Hepatocyte (in vitro differentiated cells): ENCODE measurements at regions not wholly inside any gene's neighbourhood (a gene's known extent, or its start where the extent isn't known, plus 50 kb on each side); places are given as distances from the start of the nearest gene placed in this dataset.
"Not testable (repeated sequence)": the region's sequence is repeated elsewhere in the genome, so short reads cannot be mapped to it uniquely, and the experiment has no call there.

ENCODE experiments used
- DNase-seq: peaks from one replicate; pipeline ENCODE4 v3.0.0-alpha.2; 2016; ENCODE audit warnings: low spot score
- H2AFZ ChIP-seq: fragments of 200-600 bp; sonication (generic); 2 replicates; pipeline ENCODE4 v1.6.0; 2016; ENCODE audit warnings: antibody characterized with exemption, mild to moderate bottlenecking
- H3K27ac ChIP-seq: fragments of 200-600 bp; sonication (generic); 2 replicates; pipeline ENCODE4 v1.5.1; 2016; ENCODE audit warnings: mild to moderate bottlenecking
- H3K27me3 ChIP-seq: fragments of 200-600 bp; sonication (generic); 2 replicates; pipeline ENCODE4 v1.6.1; 2016
- H3K36me3 ChIP-seq: fragments of 200-600 bp; sonication (generic); replicated peaks from 2 replicates; pipeline ENCODE4 v1.5.1; 2016; ENCODE audit warnings: low read depth; ENCODE audit not compliant: insufficient read depth
- H3K4me1 ChIP-seq: fragments of 200-600 bp; sonication (generic); 2 replicates; pipeline ENCODE4 v1.5.1; 2016; ENCODE audit warnings: mild to moderate bottlenecking, moderate library complexity; ENCODE audit not compliant: insufficient read depth
- H3K4me2 ChIP-seq: fragments of 200-600 bp; sonication (generic); 2 replicates; pipeline ENCODE4 v1.6.0; 2016
- H3K4me3 ChIP-seq: fragments of 200-600 bp; sonication (generic); 2 replicates; pipeline ENCODE4 v1.5.1; 2016; ENCODE audit warnings: mild to moderate bottlenecking
- H3K79me2 ChIP-seq: fragments of 200-600 bp; sonication (generic); 2 replicates; pipeline ENCODE4 v1.6.0; 2017; ENCODE audit warnings: mild to moderate bottlenecking
- H3K9me2 ChIP-seq: fragments of 200-600 bp; sonication (generic); replicated peaks from 2 replicates; pipeline ENCODE4 v1.6.0; 2017; ENCODE audit warnings: mild to moderate bottlenecking; ENCODE audit not compliant: insufficient read depth
- H3K9me3 ChIP-seq: fragments of 200-600 bp; sonication (generic); 2 replicates; pipeline ENCODE4 v1.5.1; 2016; ENCODE audit warnings: low read depth, mild to moderate bottlenecking
- H4K20me1 ChIP-seq: fragments of 200-600 bp; sonication (generic); 2 replicates; pipeline ENCODE4 v1.6.0; 2016; ENCODE audit warnings: mild to moderate bottlenecking; ENCODE audit not compliant: insufficient read depth, poor library complexity, severe bottlenecking
- EZH2 ChIP-seq: fragments of 200-600 bp; sonication (generic); IDR thresholded peaks from 2 replicates; pipeline ENCODE4 v1.6.1; 2016; ENCODE audit warnings: antibody characterized with exemption, mild to moderate bottlenecking, borderline replicate concordance
- EZH2phosphoT487 ChIP-seq: fragments of 200-600 bp; sonication (generic); IDR thresholded peaks from one replicate; pipeline ENCODE4 v1.6.1; 2018; ENCODE audit warnings: antibody characterized with exemption, mild to moderate bottlenecking, low read depth, moderate library complexity; ENCODE audit not compliant: unreplicated experiment, severe bottlenecking
- WGBS: methylation state at CpG from one replicate; pipeline ENCODE4 v1.1.6; 2016; ENCODE audit warnings: low lambda C conversion rate; ENCODE audit errors: missing lambda C conversion rate; 5-methylcytosine and 5-hydroxymethylcytosine counted together
- TF ChIP-seq, protein P1 (sequence below): fragments of 200-600 bp; sonication (generic); IDR thresholded peaks from 2 replicates; pipeline ENCODE4 v1.5.1; 2016; ENCODE audit warnings: antibody characterized with exemption, mild to moderate bottlenecking; ENCODE audit not compliant: poor library complexity

- H3K9me2 ChIP-seq, H2AFZ ChIP-seq, H3K27me3 ChIP-seq, H4K20me1 ChIP-seq, H3K4me1 ChIP-seq, H3K27ac ChIP-seq, H3K9me3 ChIP-seq, H3K4me2 ChIP-seq, H3K4me3 ChIP-seq, H3K79me2 ChIP-seq, H3K36me3 ChIP-seq, DNase-seq: not testable (repeated sequence)
- WGBS = 94% methylated on average over 7 of the region's 14 CpGs
Observed at GRCh38 chr13:22959859-22960258, 220.9 kb upstream of the SGCG start.

GRCh38 chr13:22960827-22961226 lies 220.0 kb upstream of the SGCG start:
- no peak overlapping the region for H3K27ac ChIP-seq
- no peak for TF ChIP-seq EZH2phosphoT487
- TF ChIP-seq EZH2 = no peak
- no peak for DNase-seq
- H3K4me2 ChIP-seq = no peak overlapping the region
- 94% methylated on average over 8 of the region's 8 CpGs for WGBS
- no peaks in the 10 kb centered on the region for H3K79me2 ChIP-seq
- H2AFZ ChIP-seq = no peak overlapping the region
- H3K9me3 ChIP-seq = no peaks in the 10 kb centered on the region
- no peaks in the 10 kb centered on the region for H3K27me3 ChIP-seq
- H3K4me1 ChIP-seq = no peaks in the 10 kb centered on the region
- no peaks in the 10 kb centered on the region for H3K36me3 ChIP-seq
- no peaks in the 10 kb centered on the region for H3K9me2 ChIP-seq
- H4K20me1 ChIP-seq = no peaks in the 10 kb centered on the region
- H3K4me3 ChIP-seq = no peak overlapping the region

DNA sequence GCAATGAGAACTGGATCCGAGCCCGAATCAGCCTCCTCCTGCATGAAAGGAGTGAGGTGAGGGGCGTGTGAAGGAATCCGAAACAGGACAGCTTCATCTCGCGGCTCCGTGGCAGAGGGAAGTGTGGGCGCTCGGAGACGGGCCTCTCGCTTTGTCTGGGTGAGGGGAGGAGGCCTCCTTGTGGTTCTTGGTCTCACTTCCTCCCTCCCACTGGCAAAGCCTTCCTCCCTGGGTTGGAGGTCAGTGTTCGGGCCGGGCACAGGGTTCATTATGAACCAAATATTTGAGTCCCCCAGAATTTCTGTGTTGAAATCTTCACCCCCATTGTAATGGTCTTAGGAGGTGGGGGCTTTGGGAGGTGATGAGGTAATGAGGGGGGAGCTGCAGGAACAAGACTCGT lies 219.4 kb upstream of the SGCG start:
- H3K4me2 ChIP-seq, H3K27ac ChIP-seq, H3K79me2 ChIP-seq, H4K20me1 ChIP-seq, H3K27me3 ChIP-seq, H3K4me3 ChIP-seq, DNase-seq, H3K9me3 ChIP-seq, H2AFZ ChIP-seq, H3K9me2 ChIP-seq, H3K4me1 ChIP-seq, H3K36me3 ChIP-seq: not testable (repeated sequence)
- 94% methylated on average over 7 of the region's 14 CpGs for WGBS

DNA sequence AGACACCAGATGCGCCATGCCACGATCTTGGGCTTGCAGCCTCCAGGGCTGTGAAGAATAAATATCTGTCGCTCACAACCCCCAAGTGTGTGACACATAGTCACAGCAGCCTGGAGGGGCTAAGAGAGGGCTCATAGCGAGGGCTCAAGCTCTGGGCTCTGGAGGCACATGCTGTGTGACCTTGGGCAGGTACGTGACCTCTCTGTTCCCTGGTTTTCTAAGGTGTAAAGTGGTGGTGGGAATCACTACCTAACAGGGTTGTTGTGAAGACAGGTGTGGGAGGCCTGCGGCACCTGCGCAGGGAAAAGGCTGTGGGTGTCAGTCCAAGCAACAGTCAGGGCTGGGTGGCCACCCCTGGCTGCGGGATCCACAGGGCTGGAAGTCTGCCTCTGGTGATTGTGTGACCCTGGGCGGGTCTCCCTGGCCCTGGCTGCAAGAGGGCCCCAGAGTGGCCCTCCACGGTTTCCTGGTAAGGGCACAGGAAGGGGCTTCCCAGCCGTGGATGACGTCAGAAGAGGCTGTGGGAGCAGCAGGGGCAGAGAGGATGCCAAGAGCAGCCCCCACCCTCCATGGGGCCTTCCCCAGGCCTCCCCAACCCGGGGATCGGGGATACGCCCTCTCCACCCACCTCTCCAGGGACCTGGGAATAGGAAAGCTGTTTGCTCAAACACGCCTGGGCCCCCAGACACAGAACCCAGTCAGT lies 218.8 kb upstream of the SGCG start:
- H3K9me2 ChIP-seq = no peaks in the 10 kb centered on the region
- H3K9me3 ChIP-seq = no peaks in the 10 kb centered on the region
- no peak overlapping the region for H3K4me2 ChIP-seq
- TF ChIP-seq EZH2 = no peak
- TF ChIP-seq EZH2phosphoT487 = no peak
- TF ChIP-seq, protein P1, sequence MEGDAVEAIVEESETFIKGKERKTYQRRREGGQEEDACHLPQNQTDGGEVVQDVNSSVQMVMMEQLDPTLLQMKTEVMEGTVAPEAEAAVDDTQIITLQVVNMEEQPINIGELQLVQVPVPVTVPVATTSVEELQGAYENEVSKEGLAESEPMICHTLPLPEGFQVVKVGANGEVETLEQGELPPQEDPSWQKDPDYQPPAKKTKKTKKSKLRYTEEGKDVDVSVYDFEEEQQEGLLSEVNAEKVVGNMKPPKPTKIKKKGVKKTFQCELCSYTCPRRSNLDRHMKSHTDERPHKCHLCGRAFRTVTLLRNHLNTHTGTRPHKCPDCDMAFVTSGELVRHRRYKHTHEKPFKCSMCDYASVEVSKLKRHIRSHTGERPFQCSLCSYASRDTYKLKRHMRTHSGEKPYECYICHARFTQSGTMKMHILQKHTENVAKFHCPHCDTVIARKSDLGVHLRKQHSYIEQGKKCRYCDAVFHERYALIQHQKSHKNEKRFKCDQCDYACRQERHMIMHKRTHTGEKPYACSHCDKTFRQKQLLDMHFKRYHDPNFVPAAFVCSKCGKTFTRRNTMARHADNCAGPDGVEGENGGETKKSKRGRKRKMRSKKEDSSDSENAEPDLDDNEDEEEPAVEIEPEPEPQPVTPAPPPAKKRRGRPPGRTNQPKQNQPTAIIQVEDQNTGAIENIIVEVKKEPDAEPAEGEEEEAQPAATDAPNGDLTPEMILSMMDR = no peak
- H3K36me3 ChIP-seq = no peaks in the 10 kb centered on the region
- no peaks in the 10 kb centered on the region for H3K79me2 ChIP-seq
- H4K20me1 ChIP-seq = no peaks in the 10 kb centered on the region
- H2AFZ ChIP-seq = no peak overlapping the region
- H3K4me1 ChIP-seq = no peaks in the 10 kb centered on the region
- WGBS = 87% methylated on average over 16 of the region's 16 CpGs
- no peak for DNase-seq
- H3K4me3 ChIP-seq = no peak overlapping the region
- H3K27me3 ChIP-seq = no peaks in the 10 kb centered on the region
- no peak overlapping the region for H3K27ac ChIP-seq

DNA sequence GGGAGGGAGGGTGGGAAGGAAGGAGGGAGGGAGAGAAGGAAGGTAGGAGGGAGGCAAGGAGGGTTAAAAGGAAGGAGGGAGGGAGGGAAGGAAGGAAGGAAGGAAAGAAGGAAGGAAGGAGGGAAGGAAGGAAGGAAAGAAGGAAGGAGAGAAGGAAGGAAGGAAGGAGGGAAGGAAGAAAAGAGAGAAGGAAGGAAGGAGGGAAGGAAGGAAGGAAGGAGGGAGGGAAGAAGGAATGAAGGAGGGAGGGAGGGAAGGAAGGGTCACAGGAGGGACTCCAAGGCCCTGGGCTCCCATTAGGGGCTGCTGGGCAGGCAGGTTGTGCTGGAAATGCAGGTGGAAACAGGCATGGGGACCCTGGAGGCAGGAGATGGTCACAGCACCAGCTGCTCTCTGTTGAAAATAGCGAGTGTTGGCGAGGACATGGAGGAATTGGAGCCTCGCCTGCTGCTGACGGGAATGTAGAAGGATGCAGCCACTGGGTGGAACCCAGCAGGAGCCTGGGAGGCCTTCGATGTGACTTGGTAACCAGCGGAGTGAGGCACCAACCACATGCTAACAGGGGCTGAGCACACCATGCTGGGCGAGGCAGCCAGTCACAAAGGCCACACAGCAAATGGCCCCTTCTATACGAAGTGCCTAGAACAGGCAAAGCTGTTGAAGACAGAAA lies 217.3 kb upstream of the SGCG start:
- H3K27ac ChIP-seq, H3K4me3 ChIP-seq, H4K20me1 ChIP-seq, H3K36me3 ChIP-seq, H2AFZ ChIP-seq, DNase-seq, H3K9me3 ChIP-seq, H3K4me2 ChIP-seq, H3K79me2 ChIP-seq, H3K27me3 ChIP-seq, H3K9me2 ChIP-seq, H3K4me1 ChIP-seq: not testable (repeated sequence)
- 89% methylated on average over 8 of the region's 8 CpGs for WGBS
